NCI-H446 (cell line): ENCODE measurements at regions not wholly inside any gene's neighbourhood (a gene's known extent, or its start where the extent isn't known, plus 50 kb on each side); places are given as distances from the start of the nearest gene placed in this dataset.
"Not testable (repeated sequence)": the region's sequence is repeated elsewhere in the genome, so short reads cannot be mapped to it uniquely, and the experiment has no call there.

Experiments
- DNase-seq, 2 experiments: peaks; one replicate each; lab custom pipeline; 2025; lab: John Stamatoyannopoulos, UW

DNA sequence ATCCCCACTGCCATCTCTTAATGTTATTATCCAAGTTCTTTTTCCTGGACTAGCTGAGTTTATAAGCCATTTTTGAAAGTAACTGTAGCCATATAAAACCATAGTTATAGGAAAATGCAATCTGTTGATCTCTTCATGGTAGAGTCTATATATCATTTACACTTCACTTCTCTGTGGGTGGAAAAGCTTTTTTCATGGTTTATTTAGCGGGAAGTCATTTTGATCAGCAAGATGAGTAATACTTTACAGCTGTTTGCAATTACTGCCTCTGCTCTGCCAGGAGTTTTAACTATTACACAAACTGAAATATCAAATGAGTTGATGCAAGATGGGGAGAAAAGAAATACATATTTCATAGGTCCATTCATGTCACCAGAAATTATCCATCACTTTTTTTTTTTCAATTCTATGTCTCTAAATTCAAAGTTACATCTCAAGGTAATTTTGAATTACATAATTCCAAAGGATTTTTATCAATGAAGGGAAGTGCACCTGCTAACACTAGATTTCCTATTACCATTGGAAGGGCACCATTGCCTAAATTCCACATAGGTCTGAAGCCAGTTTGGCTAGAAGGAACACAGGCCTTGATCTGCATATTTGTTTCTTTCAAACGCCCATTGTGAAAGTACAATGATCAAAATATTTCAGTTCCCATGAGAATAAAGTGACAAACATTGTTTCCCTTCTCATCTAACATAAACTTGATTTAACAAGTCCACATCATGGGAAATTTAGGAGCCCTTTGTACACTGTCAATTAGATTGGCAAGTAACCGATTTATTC lies 296.7 kb downstream of the ZNF326 start:
- no peak for DNase-seq

DNA sequence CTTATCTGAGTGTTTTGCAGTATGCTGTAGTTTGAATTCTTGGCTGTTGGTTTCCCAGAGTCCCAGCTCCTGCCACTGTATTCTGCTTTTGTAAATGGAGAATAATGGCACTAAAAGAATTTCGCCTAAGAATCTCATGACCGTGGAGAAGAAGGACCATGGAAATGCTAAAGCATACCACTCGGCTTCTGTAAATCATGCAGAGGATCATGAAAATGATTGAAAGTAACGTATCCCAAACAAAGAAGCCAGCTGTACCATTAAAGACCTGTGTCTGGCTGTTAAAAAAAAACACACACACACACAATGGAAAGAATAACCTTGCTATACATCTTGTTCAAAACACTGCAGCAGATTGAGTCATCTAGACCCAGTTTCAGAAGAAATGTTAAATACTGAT lies 287.9 kb downstream of the ZNF326 start:
- no peak for DNase-seq

DNA sequence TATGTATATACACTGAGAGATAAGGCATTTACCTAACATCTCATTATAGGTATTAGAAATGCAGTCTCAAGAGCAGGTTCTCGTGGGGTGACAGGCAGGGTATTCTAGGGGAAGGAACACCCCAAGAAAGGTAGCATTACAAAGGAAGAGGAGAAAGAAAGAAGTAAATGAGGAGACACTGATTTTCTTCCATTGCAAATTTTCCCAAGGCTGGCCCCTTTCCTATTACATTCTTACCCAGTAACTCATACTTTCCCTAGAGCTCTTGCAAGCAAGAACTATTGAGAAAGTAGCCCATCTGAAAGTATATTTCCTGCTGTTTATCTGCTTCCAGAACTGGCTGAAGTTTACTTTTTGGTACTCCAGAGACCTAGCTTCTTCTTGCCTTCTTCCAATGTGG lies 287.0 kb downstream of the ZNF326 start:
- DNase-seq: not testable (repeated sequence)

DNA sequence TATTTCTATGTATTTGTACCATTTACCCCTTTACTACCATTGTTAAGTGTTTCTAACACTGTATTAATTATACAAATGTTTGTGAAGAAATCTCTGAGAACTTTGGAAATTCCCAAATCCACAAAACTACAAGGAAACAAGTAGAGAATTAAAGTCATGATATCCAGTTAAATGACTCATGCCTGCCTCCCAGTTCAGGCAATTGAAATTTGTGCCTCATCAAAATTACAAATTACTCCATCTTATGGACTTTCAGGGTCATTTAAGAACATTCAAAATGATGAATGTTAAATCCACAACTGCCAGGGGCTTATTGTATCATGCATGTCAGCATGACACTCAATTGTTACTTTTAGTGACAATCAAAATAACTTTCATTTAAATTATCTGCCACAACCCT lies 282.4 kb downstream of the ZNF326 start:
- DNase-seq: no peak

DNA sequence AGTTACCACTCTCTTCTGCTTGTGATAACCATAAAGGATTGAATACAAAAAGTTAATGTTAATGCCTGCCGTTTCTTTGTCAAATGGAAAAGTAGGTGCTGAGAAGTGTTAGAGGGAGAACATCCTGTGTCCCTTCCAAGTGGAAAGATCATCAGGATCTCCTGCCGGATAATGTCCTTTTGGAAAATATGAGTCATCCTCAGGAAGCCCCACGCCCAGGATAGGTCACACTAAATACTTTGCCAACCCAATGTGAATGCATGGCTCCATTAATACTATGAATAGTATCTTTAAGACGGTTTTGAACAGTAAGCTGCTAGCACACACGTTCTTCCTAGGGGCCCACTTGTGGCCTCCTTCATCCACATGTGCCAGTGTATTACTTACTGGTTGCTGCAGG lies 279.5 kb downstream of the ZNF326 start:
- DNase-seq: no peak

DNA sequence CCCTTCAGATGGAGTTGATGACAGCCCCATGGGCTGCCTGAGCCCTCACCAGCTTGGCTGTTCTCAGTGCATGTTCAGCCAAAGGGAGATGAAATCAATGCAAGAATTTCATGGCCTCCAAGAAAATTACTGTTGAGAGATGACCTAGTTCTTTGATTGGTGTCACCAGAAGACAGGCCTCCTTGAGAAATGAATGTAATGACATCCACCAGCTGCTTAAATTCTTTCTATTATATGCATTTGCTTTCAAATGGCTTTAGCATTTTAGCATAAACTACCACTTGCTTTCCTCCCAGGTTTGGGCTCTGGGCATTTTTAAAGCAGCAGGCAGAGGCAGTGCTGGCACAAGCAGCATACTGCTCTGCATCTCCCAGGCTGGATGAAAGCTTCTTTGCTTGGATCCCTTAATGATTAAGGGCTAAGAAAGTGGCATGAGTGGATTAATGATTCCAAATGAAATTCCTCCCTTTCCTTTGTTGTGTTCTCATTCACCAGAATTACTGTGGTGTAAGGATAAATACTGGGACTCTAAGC lies 278.4 kb downstream of the ZNF326 start:
- no peak for DNase-seq

DNA sequence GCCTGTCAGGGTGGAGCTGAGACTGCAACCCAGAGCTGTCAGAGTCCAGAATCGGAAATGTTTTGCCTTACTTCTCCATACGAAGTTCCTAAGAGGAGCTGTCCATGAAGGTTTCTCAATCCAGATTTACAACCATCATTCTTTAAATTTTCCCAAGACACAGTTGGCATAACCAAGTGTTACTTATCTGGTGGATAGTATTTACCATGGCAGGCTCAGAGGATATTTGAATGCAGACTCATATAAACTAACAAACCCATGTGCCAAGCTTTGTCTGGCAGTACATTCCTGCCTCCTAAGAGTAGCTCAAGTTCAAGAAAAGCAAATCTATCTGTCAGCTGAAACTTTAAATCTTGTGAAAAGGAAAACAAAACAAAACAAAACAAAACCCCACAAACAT lies 267.9 kb downstream of the ZNF326 start:
- no peak for DNase-seq

DNA sequence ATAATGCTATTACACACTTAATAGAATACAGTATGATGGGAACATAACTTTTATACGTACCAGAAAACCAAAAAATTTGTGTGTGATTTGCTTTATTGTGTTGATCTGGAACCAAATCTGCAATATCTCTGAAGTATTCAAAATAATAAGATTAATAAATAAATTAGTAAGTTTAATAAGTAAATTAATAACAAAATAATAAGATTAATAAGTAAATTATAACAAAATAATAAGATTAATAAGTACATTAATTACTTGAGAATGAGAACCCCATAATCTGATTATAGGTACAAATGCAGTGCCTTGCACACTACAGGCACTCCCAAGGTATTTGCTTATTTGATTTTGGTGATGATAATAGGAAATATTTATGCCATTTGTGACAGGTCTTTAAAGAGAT lies 267.4 kb downstream of the ZNF326 start:
- DNase-seq: no peak

DNA sequence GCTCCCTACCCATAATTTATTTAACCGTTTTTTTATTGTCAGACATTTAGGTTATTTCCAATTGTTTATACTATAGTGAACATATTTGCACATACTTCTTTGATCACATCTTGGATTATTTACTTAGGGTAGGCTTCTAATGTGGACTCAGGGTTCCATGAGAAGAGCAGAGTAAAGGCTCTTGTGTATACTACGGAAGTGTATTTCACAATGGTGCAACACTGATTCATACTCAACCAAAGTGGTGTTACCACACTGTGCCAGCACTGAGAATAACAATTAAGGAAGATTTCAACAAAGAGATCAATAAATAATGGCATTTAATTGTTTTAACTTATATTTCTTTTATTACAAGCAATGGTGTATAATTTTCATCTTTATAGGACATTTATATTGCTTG lies 251.2 kb downstream of the ZNF326 start:
- DNase-seq: no peak

DNA sequence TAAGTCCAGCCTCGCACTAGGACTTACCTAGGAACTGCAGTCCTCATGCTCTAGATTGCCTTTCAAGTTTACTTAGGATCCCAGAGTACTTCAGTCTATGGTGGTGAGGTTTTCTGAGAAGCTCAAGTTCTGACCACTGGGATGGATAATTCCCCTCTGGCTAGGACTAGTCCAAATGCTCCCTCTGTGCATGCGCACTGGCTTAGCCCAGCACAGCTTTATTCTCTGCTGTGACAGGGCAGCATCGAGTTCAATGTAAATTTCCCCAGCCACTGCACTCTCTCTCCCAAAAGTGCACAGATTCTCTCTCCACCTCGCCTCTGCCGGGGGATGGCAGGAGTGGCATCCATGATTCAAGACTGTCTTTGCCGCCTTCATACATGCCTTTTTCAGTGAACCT lies 241.6 kb downstream of the ZNF326 start:
- no peak for DNase-seq

DNA sequence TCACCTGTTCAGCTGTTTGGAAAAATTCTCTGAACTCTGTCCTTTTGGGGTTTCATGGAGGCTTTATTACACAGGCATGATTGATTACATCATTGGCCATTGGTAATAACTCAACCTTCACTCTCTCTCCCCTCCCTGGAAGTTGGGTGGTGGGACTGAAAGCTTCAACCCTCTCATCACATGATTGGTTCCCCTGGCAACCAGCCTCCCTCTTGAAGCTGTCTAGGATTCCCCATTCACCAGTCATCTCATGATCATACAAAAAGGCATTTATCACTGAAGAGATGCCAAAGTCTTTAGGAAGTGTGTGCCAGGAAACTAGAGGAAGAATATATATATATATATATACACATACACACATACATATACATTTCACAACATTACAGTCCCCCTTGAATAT lies 228.5 kb downstream of the ZNF326 start:
- DNase-seq: no peak

DNA sequence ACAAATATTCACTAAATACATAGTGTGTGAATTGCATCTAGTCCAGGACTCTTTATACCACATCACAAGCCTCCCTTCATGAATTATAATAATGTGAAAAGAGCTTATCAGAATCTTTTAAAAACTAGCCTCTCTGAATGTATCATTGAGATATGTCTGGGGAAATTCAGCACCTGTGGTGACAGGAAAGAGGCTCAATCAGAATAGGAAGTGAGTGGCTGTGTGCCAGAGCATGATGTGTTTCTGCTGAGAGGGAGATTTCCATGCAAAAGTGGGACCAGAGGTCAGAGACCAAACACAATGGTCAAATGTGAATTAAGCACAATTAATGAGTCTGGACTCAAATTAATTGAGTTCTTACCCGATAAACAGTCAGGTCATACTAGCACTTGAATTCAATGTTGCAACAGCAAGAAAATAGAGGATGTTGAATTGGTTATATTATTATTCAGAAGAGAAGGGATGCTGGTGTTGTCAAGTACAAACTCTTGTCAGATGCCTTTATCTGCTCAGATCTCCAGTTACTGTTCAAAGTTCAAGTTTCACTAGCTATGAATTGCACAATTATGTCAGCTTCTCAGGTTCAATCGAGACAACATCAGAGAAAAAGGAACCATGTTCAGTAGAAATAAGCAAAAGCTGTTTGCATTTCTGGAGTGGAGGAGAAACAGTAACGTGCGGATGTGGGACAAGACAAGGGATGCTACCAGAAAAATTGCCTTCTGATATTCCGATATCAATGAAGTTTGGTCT lies 226.2 kb downstream of the ZNF326 start:
- no peak for DNase-seq

DNA sequence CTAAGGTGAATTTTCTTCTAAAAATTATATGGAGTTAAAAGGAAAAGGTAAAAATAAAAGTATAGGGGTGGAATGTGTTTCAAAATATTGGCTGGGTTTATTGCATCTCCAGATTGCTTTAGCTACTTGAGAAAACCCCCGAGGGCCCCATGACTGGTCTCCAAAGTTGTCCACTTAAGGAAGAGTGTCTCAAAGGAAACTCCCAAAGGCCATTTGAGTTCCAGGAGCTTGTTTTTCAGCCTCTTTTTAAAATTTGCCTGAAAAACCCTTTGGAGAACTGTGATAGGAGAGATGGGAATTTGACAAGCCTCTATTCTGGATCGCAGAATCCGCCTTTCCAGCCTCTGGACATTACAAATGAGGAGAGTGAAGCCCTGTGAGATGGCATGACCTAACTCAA lies 225.6 kb downstream of the ZNF326 start:
- DNase-seq: no peak

DNA sequence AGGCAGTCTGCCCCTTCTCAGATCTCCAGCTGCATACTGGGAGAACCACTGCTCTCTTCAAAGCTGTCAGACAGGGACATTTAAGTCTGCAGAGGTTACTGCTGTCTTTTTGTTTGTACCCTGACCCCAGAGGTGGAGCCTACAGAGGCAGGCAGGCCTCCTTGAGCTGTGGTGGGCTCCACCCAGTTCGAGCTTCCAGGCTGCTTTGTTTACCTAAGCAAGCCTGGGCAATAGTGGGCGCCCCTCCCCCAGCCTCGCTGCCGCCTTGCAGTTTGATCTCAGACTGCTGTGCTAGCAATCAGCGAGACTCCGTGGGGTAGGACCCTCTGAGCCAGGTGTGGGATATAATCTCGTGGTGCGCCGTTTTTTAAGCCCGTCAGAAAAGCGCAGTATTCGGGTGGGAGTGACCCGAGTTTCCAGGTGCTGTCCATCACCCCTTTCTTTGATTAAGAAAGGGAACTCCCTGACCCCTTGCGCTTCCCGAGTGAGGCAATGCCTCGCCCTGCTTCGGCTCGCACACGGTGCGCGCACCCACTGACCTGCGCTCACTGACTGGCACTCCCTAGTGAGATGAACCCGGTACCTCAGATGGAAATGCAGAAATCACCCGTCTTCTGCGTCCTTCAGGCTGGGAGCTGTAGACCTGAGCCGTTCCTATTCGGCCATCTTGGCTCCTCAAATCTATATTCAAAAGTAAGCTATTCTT lies 224.4 kb downstream of the ZNF326 start:
- DNase-seq: not testable (repeated sequence)

DNA sequence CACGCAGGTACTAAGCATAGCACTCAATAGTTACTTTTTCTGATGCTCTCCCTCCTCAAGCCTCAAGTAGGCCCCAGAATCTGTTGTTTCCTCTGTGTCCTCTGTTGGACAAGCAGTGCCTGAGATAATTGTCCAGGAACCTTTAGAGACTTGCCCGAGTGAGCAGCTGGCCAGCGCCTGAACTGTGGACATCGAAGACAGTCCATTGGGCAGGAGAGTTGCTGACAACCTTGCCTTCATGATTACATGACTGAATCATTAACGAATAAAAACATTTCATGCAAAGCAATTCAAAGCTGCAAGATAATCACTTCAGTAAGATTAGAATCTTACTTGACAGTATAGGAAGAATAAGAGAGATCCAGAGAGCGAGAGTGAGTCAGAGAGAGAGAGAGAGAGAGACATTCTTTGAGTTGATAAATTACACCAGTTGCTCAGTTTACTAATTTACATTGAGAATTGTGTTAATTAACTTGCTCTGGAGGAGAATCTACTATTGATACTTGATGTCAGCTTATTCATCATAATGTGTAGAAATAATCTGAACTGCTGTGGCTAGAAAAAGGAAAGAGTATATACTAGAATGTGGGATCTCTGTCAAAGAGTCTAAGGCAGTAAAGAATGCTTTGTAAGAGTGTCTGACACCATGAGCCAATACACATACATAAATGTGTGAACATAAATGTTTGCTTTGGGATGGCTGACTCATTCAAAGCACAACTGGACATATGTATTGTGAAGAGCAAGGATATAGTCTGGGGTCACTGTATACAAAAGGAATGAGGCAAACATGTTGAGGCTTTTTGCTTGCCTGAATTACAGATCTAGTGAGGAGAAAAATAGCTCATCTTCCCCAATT lies 216.0 kb downstream of the ZNF326 start:
- no peak for DNase-seq

DNA sequence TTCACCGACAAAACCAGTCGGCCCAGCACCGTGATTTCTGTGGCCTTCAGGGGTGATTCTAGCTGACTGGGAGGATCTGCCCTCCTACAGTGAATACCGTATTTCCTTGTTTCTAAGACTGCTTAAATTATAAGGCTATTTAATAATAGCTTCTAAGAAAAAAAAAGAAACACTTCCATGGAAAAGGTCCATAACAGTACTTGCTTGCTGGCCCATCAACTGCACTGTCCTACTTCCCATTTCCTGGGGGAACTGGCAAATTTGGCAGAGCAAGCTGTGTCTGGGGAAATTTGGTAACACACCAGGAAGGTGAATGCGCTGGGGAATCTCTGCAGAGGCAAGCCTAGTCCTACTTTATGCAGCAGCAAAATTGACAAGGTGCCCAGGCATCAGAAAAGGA lies 214.0 kb downstream of the ZNF326 start:
- DNase-seq: no peak

DNA sequence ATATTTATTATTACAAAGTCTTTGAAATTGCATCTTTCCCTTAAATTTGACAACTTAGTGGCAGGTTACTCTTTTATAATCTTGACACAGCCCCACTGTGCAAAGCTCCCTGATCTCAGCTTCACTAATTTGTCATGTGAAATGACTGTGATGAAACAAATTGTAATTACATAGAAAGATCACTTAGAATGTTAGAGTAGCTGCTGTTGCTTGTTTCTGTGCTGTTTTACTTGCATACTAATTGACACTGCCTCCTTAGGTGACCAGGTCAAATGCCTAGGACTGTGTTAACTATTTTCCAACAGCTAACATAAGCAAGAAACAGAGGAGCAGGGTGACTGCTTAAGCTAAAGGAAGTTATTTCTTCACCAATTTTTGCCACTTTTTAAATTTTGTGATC lies 211.3 kb downstream of the ZNF326 start:
- DNase-seq: no peak

DNA sequence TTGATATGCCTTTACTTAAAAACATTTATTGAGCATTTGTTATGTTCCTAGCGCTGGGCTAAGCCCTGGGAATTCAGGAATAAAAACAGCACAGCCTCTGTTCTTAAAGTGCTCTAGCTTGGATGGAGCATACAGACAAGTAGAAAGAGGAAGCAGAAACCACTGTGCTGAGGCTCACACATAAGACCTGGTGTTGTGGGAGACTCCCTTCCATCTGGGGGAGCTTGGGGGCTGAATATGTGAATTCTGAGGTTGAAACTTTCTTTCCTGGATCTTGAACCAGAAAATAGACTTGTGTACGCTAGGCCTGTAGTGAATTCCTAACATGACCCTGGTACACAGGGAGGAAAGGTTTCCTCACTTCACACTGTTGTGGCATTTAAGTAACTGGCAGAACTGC lies 209.9 kb downstream of the ZNF326 start:
- no peak for DNase-seq

DNA sequence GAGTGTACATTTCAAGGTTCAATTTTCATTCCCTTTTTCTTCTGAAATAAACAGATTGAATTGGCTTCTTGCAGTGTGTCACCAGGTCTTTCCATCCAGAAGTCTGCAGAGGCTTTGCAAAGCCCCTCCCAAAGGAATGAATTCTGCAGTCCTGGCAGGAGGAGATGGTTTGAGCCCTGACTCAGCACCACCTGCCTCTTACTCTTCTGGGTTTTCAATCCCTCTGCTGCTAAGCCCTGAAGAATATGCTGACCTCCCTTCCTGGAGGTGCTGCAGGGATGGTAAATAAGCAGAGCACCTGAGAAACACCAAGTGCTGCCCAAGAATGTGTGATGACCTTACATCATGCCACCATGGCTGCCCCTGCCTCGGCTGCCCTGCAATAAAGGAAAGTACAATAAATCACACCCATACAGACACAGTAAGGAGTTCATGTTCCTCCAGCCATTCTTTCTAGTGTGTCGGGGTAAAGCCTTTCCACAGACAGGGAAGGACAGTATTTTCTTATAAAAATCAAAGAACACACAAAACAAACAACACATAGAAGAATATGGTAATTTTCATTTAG lies 209.2 kb downstream of the ZNF326 start:
- DNase-seq: no peak

DNA sequence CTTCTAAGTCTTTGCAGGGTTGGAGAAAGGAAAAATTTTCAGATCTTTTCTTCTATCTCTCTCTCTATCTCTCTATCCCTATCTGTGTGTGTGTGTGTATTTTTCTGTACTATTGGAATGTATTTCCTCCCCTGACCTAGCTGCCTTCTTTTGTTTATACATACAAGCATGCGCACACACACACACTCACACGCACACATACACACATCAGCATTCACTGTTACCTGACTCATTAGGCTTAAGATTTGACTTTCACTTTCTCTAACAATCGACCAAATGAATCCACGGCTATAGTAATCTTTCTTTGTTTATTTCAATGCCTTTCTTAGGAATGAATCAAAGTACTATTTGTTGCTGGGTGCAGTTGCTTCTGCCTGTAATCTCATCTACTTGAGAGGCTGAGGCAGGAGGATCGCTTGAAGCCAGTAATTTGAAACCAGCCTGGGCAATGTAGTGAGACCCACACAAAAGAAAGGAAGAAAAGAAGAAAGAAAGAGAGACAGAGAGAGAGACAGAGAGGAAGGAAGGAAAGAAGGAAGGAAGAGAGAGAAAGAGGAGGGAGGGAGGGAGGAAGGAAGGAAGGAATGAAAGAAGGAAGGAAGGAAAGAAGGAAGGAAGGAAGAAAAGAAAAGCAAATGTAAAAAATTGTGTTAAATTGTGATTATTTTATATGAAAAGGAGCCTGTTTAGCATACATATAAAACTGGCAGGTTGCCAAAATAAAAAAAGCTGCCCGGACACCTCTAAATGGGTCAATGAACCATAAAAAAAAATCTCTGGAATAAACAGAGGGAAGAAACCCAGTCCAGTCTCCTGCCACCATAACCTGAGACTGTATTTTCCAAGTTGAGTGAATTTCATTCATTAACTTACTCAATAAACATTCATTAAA lies 206.8 kb downstream of the ZNF326 start:
- no peak for DNase-seq
